ENCODE measurements at regions not wholly inside any gene's neighbourhood (a gene's known extent, or its start where the extent isn't known, plus 50 kb on each side); places are given as distances from the start of the nearest gene placed in this dataset.

DNA sequence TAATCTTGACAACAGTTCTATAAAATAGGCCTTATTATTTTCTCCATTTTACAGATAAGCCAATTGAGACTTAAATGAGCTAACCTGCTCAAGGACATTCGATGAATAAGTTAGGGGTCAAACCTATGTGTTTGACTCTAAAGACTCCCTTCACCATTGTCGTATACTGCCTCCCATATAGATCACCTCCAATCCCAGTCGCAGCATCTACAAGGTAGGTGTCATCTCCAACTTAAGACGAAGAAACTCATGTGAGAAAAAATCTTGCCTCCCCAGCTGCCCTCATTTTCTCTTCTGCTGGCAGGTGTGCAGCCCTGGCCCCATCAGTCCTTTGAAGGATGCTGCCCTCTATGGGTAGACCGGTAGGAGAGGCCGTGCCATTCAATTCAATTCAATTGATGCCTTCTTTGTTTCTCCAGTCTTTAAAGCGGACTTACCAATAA lies 75.2 kb upstream of the SMARCA2 start:
- TF ChIP-seq, protein P1, sequence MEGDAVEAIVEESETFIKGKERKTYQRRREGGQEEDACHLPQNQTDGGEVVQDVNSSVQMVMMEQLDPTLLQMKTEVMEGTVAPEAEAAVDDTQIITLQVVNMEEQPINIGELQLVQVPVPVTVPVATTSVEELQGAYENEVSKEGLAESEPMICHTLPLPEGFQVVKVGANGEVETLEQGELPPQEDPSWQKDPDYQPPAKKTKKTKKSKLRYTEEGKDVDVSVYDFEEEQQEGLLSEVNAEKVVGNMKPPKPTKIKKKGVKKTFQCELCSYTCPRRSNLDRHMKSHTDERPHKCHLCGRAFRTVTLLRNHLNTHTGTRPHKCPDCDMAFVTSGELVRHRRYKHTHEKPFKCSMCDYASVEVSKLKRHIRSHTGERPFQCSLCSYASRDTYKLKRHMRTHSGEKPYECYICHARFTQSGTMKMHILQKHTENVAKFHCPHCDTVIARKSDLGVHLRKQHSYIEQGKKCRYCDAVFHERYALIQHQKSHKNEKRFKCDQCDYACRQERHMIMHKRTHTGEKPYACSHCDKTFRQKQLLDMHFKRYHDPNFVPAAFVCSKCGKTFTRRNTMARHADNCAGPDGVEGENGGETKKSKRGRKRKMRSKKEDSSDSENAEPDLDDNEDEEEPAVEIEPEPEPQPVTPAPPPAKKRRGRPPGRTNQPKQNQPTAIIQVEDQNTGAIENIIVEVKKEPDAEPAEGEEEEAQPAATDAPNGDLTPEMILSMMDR (IDR thresholded peaks at IDR 0.05; ENCODE audit: borderline replicate concordance, extremely low read depth, low read length, poor library complexity, severe bottlenecking): peak; percentile 74
- no peak for TF ChIP-seq EZH2 (IDR thresholded peaks at IDR 0.05; ENCODE audit: borderline replicate concordance, low read depth, low read length, severe bottlenecking)

Data from DND-41 (cell line).